GM23338 (cell line): ENCODE measurements at regions not wholly inside any gene's neighbourhood (a gene's known extent, or its start where the extent isn't known, plus 50 kb on each side); places are given as distances from the start of the nearest gene placed in this dataset.
A peak's percentile ranks its signal among the peaks of the same experiment; 100 is the strongest.

Experiments
- ATAC-seq: fragments of 200-7000 bp; cut with Tn5 transposase; 3 replicates; pipeline ENCODE4 v1.9.1; 2020
- DNase-seq: peaks from one replicate; pipeline ENCODE4 v3.0.0-alpha.2; 2015; ENCODE audit warnings: low spot score
- H2AFZ ChIP-seq: fragments of 200-600 bp; sonication (generic); 2 replicates; pipeline ENCODE4 v1.8.0; 2016; ENCODE audit warnings: antibody characterized with exemption, mild to moderate bottlenecking, moderate library complexity
- H3F3A ChIP-seq: fragments of 200-600 bp; sonication (generic); replicated peaks from 2 replicates; pipeline ENCODE4 v1.8.0; 2017; ENCODE audit warnings: antibody characterized with exemption, mixed run types, low read depth
- H3K27ac ChIP-seq: fragments of 200-600 bp; sonication (generic); 2 replicates; pipeline ENCODE4 v1.6.1; 2016; ENCODE audit warnings: low read depth
- H3K27me3 ChIP-seq: fragments of 200-600 bp; sonication (generic); 2 replicates; pipeline ENCODE4 v1.8.0; 2016; ENCODE audit warnings: mild to moderate bottlenecking, mixed run types, moderate library complexity; ENCODE audit not compliant: insufficient read depth
- H3K36me3 ChIP-seq: fragments of 200-600 bp; sonication (generic); 2 replicates; pipeline ENCODE4 v1.8.0; 2016; ENCODE audit warnings: mild to moderate bottlenecking; ENCODE audit not compliant: insufficient read depth
- H3K4me1 ChIP-seq: fragments of 200-600 bp; sonication (generic); 2 replicates; pipeline ENCODE4 v1.8.0; 2016; ENCODE audit warnings: mild to moderate bottlenecking, moderate library complexity; ENCODE audit not compliant: insufficient read depth
- H3K4me2 ChIP-seq: fragments of 200-600 bp; sonication (generic); 2 replicates; pipeline ENCODE4 v1.7.1; 2017; ENCODE audit warnings: mixed run types
- H3K4me3 ChIP-seq: fragments of 200-600 bp; sonication (generic); 2 replicates; pipeline ENCODE4 v1.6.1; 2016; ENCODE audit warnings: mixed run types
- H3K79me2 ChIP-seq: fragments of 200-600 bp; sonication (generic); replicated peaks from 2 replicates; pipeline ENCODE4 v1.8.0; 2017; ENCODE audit warnings: mild to moderate bottlenecking; ENCODE audit not compliant: insufficient read depth
- H3K9me2 ChIP-seq: fragments of 200-600 bp; sonication (generic); 2 replicates; pipeline ENCODE4 v1.8.0; 2017; ENCODE audit not compliant: insufficient read depth
- H4K20me1 ChIP-seq: fragments of 200-600 bp; sonication (generic); replicated peaks from 2 replicates; pipeline ENCODE4 v1.8.0; 2017; ENCODE audit warnings: mild to moderate bottlenecking; ENCODE audit not compliant: insufficient read depth
- H3K27ac Mint-ChIP-seq: 2 replicates; pipeline ENCODE4 v1.8.0; 2020; ENCODE audit warnings: inconsistent platforms, mild to moderate bottlenecking, moderate library complexity, mixed read lengths
- H3K27me3 Mint-ChIP-seq: 3 replicates; pipeline ENCODE4 v1.8.0; 2022; ENCODE audit warnings: low read depth, mild to moderate bottlenecking, moderate library complexity, mixed read lengths, inconsistent platforms; ENCODE audit not compliant: insufficient read depth, poor library complexity
- H3K36me3 Mint-ChIP-seq: 3 replicates; pipeline ENCODE4 v1.8.0; 2021; ENCODE audit warnings: low read depth, mild to moderate bottlenecking, inconsistent platforms, moderate library complexity, mixed read lengths
- H3K4me1 Mint-ChIP-seq: 3 replicates; pipeline ENCODE4 v1.8.0; 2020; ENCODE audit warnings: mild to moderate bottlenecking, inconsistent platforms, mixed read lengths
- H3K4me3 Mint-ChIP-seq: 3 replicates; pipeline ENCODE4 v1.8.0; 2021; ENCODE audit warnings: moderate library complexity, mild to moderate bottlenecking, inconsistent platforms, mixed read lengths
- H3K9me3 Mint-ChIP-seq: 3 replicates; pipeline ENCODE4 v1.8.0; 2020; ENCODE audit warnings: moderate library complexity, mild to moderate bottlenecking, inconsistent platforms, mixed read lengths
- CREB1 ChIP-seq: fragments of 250-450 bp; sonication (Bioruptor Pico); IDR thresholded peaks from 2 replicates; pipeline ENCODE4 v1.5.0; 2020; ENCODE audit warnings: low read depth, mild to moderate bottlenecking, moderate library complexity
- EZH2phosphoT487 ChIP-seq: fragments of 200-600 bp; sonication (generic); IDR thresholded peaks from one replicate; pipeline ENCODE4 v1.8.1; 2018; ENCODE audit warnings: antibody characterized with exemption; ENCODE audit not compliant: unreplicated experiment
- NANOG ChIP-seq: IDR thresholded peaks from 2 replicates; pipeline ENCODE4 v1.6.1; 2016; ENCODE audit warnings: antibody characterized with exemption, borderline replicate concordance
- POLR2AphosphoS5 ChIP-seq: IDR thresholded peaks from 2 replicates; pipeline ENCODE4 v1.6.1; 2016; ENCODE audit warnings: antibody characterized with exemption, low read depth
- STAT1 ChIP-seq: IDR thresholded peaks from one replicate; pipeline ENCODE4 v1.6.1; 2016; ENCODE audit warnings: antibody characterized with exemption; ENCODE audit not compliant: unreplicated experiment
- TF ChIP-seq, protein P1 (sequence below): fragments of 250-450 bp; sonication (Bioruptor Pico); IDR thresholded peaks from 2 replicates; pipeline ENCODE4 v1.5.0; 2020; ENCODE audit warnings: mild to moderate bottlenecking, moderate library complexity

- no peaks in the 10 kb centered on the region for H4K20me1 ChIP-seq
- no peaks in the 10 kb centered on the region for H3K36me3 ChIP-seq
- H3K79me2 ChIP-seq, result no peaks in the 10 kb centered on the region
- peaks cover 2% of the 10 kb centered on the region; the same call in 2 of the 3 replicates for H3K9me3 Mint-ChIP-seq
- no peak for TF ChIP-seq CREB1 (CRISPR knock-in tag)
- H3K27ac ChIP-seq, result no peak overlapping the region
- H3K4me2 ChIP-seq, result no peak overlapping the region
- peaks cover 21% of the 10 kb centered on the region for H3K4me1 ChIP-seq
- H3F3A ChIP-seq, result peaks cover 6% of the 10 kb centered on the region
- ATAC-seq (no peak), DNase-seq (no peak)
- peaks cover 2% of the 10 kb centered on the region; the same call in 2 of the 3 replicates for H3K36me3 Mint-ChIP-seq
- H3K4me3 Mint-ChIP-seq, result no peak overlapping the region
- no peak overlapping the region for H3K4me3 ChIP-seq
- peaks cover 29% of the 10 kb centered on the region for H3K4me1 Mint-ChIP-seq
- no peak overlapping the region for H2AFZ ChIP-seq
- peaks cover 7% of the 10 kb centered on the region for H3K27me3 Mint-ChIP-seq
- H3K9me2 ChIP-seq, result no peaks in the 10 kb centered on the region
- no peak overlapping the region for H3K27ac Mint-ChIP-seq
- no peaks in the 10 kb centered on the region for H3K27me3 ChIP-seq
These were observed 134.5 kb upstream of the C2CD4B start for GRCh38 chr15:62299541-62299940.

DNA sequence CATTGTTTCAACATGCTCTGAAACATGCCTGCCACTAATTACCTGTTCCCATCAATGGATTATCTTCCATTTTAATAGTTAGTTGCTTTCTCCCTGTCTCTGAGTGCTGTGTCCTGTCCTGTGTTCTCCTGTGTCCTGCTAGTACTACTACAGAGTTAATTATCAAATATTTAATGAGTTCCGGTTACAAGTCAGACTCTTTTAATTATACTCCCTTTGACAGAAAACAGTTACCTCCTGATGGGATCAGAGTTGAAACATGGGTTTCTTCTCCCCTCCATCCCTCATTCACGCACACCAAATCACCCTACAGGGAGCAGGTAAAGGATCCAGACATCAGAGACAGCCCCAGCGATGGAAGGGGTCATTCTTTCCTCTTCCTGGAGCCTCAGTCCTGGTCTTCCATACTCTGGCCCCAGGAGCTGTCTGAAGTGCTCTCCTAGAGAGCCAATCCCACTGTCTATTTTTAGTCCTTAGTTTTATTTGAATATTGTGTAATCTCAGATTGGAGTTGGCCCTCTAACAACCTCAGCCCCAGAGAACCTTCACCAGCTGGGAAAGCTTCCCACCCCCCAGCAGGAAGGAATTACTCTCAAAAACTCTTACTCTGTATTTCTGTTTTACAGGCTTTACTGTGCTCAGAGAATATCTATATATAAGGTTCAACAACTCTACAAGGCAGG, 137.0 kb upstream of the C2CD4B start:
- no peak overlapping the region for H3K27ac Mint-ChIP-seq
- no peak for DNase-seq
- Histone ChIP-seq H2AFZ (peak overlapping the region; percentile 78; the same call in 1 of the 2 replicates), H3K4me2 (no peak overlapping the region), H3F3A (0 out of 2 replicates have a peak, but pooled peaks cover 6% of the 10 kb centered on the region), H3K4me3 (no peak overlapping the region), H4K20me1 (no peaks in the 10 kb centered on the region), H3K9me2 (no peaks in the 10 kb centered on the region), H3K36me3 (no peaks in the 10 kb centered on the region), H3K27me3 (no peaks in the 10 kb centered on the region), H3K4me1 (peaks cover 8% of the 10 kb centered on the region), H3K79me2 (no peaks in the 10 kb centered on the region), H3K27ac (no peak overlapping the region)
- H3K4me1 Mint-ChIP-seq, result peaks cover 11% of the 10 kb centered on the region
- no peaks in the 10 kb centered on the region; the same call in 2 of the 3 replicates for H3K9me3 Mint-ChIP-seq
- no peak for TF ChIP-seq CREB1 (CRISPR knock-in tag)
- no peak for TF ChIP-seq STAT1
- no peak for TF ChIP-seq POLR2AphosphoS5
- no peak for TF ChIP-seq EZH2phosphoT487
- TF ChIP-seq, protein P1, sequence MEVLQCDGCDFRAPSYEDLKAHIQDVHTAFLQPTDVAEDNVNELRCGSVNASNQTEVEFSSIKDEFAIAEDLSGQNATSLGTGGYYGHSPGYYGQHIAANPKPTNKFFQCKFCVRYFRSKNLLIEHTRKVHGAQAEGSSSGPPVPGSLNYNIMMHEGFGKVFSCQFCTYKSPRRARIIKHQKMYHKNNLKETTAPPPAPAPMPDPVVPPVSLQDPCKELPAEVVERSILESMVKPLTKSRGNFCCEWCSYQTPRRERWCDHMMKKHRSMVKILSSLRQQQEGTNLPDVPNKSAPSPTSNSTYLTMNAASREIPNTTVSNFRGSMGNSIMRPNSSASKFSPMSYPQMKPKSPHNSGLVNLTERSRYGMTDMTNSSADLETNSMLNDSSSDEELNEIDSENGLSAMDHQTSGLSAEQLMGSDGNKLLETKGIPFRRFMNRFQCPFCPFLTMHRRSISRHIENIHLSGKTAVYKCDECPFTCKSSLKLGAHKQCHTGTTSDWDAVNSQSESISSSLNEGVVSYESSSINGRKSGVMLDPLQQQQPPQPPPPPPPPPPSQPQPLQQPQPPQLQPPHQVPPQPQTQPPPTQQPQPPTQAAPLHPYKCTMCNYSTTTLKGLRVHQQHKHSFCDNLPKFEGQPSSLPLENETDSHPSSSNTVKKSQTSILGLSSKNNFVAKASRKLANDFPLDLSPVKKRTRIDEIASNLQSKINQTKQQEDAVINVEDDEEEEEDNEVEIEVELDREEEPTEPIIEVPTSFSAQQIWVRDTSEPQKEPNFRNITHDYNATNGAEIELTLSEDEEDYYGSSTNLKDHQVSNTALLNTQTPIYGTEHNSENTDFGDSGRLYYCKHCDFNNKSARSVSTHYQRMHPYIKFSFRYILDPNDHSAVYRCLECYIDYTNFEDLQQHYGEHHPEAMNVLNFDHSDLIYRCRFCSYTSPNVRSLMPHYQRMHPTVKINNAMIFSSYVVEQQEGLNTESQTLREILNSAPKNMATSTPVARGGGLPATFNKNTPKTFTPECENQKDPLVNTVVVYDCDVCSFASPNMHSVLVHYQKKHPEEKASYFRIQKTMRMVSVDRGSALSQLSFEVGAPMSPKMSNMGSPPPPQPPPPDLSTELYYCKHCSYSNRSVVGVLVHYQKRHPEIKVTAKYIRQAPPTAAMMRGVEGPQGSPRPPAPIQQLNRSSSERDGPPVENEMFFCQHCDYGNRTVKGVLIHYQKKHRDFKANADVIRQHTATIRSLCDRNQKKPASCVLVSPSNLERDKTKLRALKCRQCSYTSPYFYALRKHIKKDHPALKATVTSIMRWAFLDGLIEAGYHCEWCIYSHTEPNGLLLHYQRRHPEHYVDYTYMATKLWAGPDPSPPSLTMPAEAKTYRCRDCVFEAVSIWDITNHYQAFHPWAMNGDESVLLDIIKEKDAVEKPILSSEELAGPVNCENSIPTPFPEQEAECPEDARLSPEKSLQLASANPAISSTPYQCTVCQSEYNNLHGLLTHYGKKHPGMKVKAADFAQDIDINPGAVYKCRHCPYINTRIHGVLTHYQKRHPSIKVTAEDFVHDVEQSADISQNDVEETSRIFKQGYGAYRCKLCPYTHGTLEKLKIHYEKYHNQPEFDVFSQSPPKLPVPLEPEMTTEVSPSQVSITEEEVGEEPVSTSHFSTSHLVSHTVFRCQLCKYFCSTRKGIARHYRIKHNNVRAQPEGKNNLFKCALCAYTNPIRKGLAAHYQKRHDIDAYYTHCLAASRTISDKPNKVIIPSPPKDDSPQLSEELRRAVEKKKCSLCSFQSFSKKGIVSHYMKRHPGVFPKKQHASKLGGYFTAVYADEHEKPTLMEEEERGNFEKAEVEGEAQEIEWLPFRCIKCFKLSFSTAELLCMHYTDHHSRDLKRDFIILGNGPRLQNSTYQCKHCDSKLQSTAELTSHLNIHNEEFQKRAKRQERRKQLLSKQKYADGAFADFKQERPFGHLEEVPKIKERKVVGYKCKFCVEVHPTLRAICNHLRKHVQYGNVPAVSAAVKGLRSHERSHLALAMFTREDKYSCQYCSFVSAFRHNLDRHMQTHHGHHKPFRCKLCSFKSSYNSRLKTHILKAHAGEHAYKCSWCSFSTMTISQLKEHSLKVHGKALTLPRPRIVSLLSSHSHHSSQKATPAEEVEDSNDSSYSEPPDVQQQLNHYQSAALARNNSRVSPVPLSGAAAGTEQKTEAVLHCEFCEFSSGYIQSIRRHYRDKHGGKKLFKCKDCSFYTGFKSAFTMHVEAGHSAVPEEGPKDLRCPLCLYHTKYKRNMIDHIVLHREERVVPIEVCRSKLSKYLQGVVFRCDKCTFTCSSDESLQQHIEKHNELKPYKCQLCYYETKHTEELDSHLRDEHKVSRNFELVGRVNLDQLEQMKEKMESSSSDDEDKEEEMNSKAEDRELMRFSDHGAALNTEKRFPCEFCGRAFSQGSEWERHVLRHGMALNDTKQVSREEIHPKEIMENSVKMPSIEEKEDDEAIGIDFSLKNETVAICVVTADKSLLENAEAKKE (CRISPR knock-in tag), result no peak
- TF ChIP-seq NANOG, result no peak
- ATAC-seq, result no peak
- H3K36me3 Mint-ChIP-seq, result no peaks in the 10 kb centered on the region
- no peaks in the 10 kb centered on the region for H3K27me3 Mint-ChIP-seq
- H3K4me3 Mint-ChIP-seq, result no peak overlapping the region
